PC-9 (cell line): ENCODE measurements at regions not wholly inside any gene's neighbourhood (a gene's known extent, or its start where the extent isn't known, plus 50 kb on each side); places are given as distances from the start of the nearest gene placed in this dataset.
"Not testable (repeated sequence)": the region's sequence is repeated elsewhere in the genome, so short reads cannot be mapped to it uniquely, and the experiment has no call there.

Experiments used
- EZH2 ChIP-seq: fragments of 200-600 bp; sonication (generic); IDR thresholded peaks from 2 replicates; pipeline ENCODE4 v1.8.0; 2017; ENCODE audit warnings: antibody characterized with exemption, low read depth
- TF ChIP-seq, protein P1 (sequence below): fragments of 200-600 bp; sonication (generic); conservative IDR thresholded peaks from 2 replicates; pipeline ENCODE4 v1.6.1; 2017; ENCODE audit warnings: mixed run types, antibody characterized with exemption, mild to moderate bottlenecking, moderate library complexity

DNA sequence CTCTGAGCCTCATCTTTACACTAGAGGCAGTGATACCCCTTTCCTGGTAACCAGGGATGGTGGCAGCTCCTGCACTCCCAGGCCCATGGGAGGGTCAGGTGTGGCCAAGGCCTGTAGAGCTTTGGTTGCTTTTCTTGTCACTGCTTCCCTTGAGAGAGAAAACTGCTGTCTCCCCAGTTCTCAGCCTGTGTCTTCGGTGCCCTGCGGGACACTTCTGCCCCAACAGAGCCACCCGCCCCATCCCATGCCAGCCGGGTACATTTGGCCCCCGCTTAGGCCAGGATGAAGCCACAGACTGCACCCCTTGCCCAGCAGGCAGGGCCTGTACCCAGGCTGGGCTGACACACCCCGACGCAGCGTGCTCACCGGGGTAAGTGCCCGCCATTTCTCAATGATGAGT lies 117.4 kb upstream of the MTLN start:
- TF ChIP-seq, protein P1, sequence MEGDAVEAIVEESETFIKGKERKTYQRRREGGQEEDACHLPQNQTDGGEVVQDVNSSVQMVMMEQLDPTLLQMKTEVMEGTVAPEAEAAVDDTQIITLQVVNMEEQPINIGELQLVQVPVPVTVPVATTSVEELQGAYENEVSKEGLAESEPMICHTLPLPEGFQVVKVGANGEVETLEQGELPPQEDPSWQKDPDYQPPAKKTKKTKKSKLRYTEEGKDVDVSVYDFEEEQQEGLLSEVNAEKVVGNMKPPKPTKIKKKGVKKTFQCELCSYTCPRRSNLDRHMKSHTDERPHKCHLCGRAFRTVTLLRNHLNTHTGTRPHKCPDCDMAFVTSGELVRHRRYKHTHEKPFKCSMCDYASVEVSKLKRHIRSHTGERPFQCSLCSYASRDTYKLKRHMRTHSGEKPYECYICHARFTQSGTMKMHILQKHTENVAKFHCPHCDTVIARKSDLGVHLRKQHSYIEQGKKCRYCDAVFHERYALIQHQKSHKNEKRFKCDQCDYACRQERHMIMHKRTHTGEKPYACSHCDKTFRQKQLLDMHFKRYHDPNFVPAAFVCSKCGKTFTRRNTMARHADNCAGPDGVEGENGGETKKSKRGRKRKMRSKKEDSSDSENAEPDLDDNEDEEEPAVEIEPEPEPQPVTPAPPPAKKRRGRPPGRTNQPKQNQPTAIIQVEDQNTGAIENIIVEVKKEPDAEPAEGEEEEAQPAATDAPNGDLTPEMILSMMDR = not testable (repeated sequence)
- TF ChIP-seq EZH2 = not testable (repeated sequence)
